Esophagus (tissue), 2 donors: ENCODE measurements at regions not wholly inside any gene's neighbourhood (a gene's known extent, or its start where the extent isn't known, plus 50 kb on each side); places are given as distances from the start of the nearest gene placed in this dataset.

Experiments
- H3K27ac ChIP-seq, 2 donors: one replicate each; pipeline ENCODE4 v1.5.1; 2013; ENCODE audit warnings: low read depth in 2 of 2, mild to moderate bottlenecking in 2 of 2, inconsistent platforms in 1 of 2, low read length in 1 of 2, moderate library complexity in 1 of 2
- H3K27me3 ChIP-seq, 2 donors: one replicate each; pipeline ENCODE4 v1.6.1; 2013; ENCODE audit warnings: low read length in 2 of 2, control low read depth in 1 of 2, mild to moderate bottlenecking in 1 of 2; ENCODE audit not compliant: insufficient read depth in 2 of 2, control insufficient read depth in 1 of 2
- H3K36me3 ChIP-seq, 2 donors: one replicate each; pipeline ENCODE4 v1.6.1; 2013; ENCODE audit warnings: low read length in 1 of 2; ENCODE audit not compliant: control insufficient read depth in 2 of 2, insufficient read depth in 2 of 2
- H3K4me1 ChIP-seq, 2 donors: one replicate each; pipeline ENCODE4 v1.6.1; 2013; ENCODE audit warnings: low read length in 1 of 2; ENCODE audit not compliant: control insufficient read depth in 2 of 2, insufficient read depth in 2 of 2
- H3K4me3 ChIP-seq, 2 donors: one replicate each; pipeline ENCODE4 v1.5.1; 2013; ENCODE audit warnings: low read length in 2 of 2, mild to moderate bottlenecking in 2 of 2, low read depth in 1 of 2, moderate library complexity in 1 of 2
- H3K9me3 ChIP-seq, 2 donors: one replicate each; pipeline ENCODE4 v1.6.1; 2013; ENCODE audit warnings: mild to moderate bottlenecking in 2 of 2, low read depth in 1 of 2, low read length in 1 of 2, moderate library complexity in 1 of 2; ENCODE audit not compliant: control insufficient read depth in 2 of 2, insufficient read depth in 1 of 2
- WGBS, 2 donors: extraction: QIAGEN DNeasy Blood & Tissue Kit; methylation state at CpG; one replicate each; pipeline ENCODE4 v1.1.7; 2013; 5-methylcytosine and 5-hydroxymethylcytosine counted together
- donor health status: healthy with polysubstance abuse.
- donor health status: Bipolar disorder and iron deficiency.

DNA sequence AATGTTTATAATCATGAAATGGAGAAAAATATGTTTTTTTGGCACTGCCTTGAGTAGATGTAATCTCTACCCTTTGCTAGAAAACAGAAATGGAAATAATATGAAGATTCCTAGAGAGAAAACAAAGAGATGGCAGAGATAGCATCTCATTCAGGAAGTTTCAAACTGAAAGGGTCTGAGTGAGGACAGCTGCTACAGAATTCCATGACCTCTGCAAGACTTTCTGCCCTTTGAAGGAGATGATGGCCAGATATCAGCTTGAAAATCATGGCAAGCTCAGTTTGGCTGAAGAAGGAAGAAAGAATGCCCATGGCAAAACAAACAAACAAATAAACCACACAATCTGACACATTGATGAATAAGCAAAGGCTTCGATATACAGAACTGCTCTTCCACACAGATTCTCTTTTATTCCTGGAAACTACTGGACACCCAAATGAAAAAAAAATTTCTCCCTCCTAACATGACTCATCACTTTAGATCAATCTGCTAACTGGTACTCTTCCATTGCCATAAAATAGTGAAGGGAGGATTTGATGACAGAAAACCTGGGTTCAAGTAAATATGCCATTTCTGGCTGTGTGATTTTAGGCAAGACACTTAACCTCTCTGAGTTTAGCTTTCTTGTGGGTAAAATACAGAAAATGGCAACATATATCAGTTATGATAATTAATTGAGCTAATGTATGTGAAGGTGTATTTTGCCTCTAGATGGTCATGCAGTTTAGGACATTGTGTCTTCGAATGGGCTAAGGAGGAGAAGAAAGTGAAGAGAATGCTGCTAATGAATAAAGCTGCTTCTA is 105.9 kb upstream of the SPACA1 start:
- 74 to 77% methylated on average over 2 of the region's 2 CpGs for WGBS, 2 donors
- Histone ChIP-seq H3K36me3 (no peaks in the 10 kb centered on the region), H3K4me3 (no peak overlapping the region), H3K9me3 (peaks cover 0 to 2% of the 10 kb centered on the region in 2 donors), H3K27me3 (no peaks in the 10 kb centered on the region), H3K4me1 (peaks cover 0 to 3% of the 10 kb centered on the region in 2 donors), H3K27ac (no peak overlapping the region)

DNA sequence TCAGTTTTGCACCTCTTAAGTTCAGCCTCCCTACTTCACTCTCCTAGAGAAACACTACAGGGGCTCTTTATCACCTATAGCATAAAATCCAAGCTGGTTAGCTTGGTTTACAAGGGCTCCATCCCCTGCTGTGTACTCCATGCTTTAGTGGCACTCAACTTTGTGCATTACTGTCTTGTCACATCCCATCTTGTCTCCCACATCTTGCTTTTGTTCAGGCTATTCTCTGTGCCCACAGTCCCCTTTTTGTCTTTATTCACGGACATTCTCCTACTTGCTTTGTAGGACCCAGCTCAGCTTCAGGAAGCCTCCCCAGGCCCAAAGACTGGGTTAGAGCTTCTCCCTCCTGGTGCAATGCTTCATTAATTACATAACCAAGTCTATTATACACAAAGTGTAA is 107.9 kb upstream of the SPACA1 start:
- 94 to 98% methylated on average over 1 of the region's 1 CpG for WGBS, 2 donors
- Histone ChIP-seq H3K27me3 (no peaks in the 10 kb centered on the region), H3K4me1 (no peaks in the 10 kb centered on the region), H3K27ac (no peak overlapping the region), H3K4me3 (no peak overlapping the region), H3K9me3 (peaks cover 0 to 2% of the 10 kb centered on the region in 2 donors), H3K36me3 (no peaks in the 10 kb centered on the region)

DNA sequence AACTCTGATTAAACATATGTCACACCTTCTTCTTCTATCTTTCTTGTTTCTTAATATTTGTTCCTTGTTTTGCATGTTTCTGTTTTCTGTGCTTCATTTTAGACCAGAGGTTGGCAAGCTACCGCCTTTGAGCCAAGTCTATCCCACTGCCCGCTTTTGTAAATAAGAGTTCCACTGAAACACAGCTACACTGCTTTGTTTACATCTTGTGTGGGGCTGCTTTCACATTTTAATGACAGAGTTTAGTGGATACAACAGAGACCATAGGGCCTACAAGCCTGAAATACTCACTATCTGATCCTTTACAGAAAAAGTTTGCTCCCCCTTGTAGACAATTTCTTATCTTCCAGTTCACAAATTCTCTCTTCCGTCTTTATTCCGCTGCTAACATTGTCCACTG is 109.4 kb upstream of the SPACA1 start:
- Histone ChIP-seq H3K4me3 (no peak overlapping the region), H3K27me3 (no peaks in the 10 kb centered on the region), H3K9me3 (peaks cover 0 to 2% of the 10 kb centered on the region in 2 donors), H3K27ac (no peak overlapping the region), H3K4me1 (no peaks in the 10 kb centered on the region), H3K36me3 (no peaks in the 10 kb centered on the region)
- WGBS, 2 donors: 94 to 97% methylated on average over 4 of the region's 4 CpGs

DNA sequence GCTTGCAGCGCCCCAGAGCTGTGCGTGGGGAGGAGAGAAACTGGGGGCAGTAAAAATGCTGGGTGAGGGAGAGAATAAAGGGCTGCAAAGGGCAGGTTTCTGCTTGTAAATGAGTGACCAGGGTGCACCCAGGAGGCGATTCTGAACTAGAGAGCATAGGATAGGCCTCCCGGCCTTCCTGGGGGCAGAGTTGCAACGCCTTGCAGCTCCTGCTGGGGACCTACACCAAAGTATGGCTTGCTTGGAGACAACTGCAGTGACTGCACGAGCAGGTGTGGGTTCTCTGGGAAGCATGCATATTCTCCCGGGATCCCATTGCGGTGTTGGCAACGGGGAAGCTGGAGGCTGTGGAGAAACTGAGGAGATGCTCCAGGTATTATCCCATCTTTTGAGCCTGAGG is 111.6 kb upstream of the SPACA1 start:
- H3K4me1 ChIP-seq: no peaks in the 10 kb centered on the region
- no peak overlapping the region for H3K4me3 ChIP-seq
- H3K36me3 ChIP-seq: no peaks in the 10 kb centered on the region
- H3K27ac ChIP-seq: no peak overlapping the region
- 80 to 89% methylated on average over 9 of the region's 9 CpGs for WGBS, 2 donors
- peaks cover 0 to 2% of the 10 kb centered on the region in 2 donors for H3K9me3 ChIP-seq
- H3K27me3 ChIP-seq: no peaks in the 10 kb centered on the region

DNA sequence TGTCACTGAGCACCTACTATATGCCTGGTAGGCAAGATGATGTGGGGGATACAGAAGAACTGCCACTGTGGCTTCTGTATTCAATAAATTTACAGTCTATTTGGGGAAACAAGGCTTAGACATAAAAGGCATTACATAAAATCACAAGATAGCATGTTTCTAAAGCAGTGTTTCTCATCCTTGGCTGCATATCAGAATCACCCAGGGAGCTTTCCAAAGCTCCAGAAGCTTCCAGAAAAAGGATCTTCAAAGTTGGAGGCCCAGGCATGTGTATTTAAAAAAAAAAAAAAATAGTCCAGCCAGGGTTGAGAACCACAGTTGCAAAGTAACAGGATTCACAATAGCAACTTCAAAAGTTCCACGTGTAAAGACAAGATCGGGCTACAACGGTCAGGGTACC is 112.4 kb upstream of the SPACA1 start:
- peaks cover 0 to 2% of the 10 kb centered on the region in 2 donors for H3K9me3 ChIP-seq
- no peaks in the 10 kb centered on the region for H3K36me3 ChIP-seq
- H3K4me1 ChIP-seq: no peaks in the 10 kb centered on the region
- H3K27ac ChIP-seq: no peak overlapping the region
- no peak overlapping the region for H3K4me3 ChIP-seq
- 83 to 86% methylated on average over 3 of the region's 3 CpGs for WGBS, 2 donors
- H3K27me3 ChIP-seq: no peaks in the 10 kb centered on the region

DNA sequence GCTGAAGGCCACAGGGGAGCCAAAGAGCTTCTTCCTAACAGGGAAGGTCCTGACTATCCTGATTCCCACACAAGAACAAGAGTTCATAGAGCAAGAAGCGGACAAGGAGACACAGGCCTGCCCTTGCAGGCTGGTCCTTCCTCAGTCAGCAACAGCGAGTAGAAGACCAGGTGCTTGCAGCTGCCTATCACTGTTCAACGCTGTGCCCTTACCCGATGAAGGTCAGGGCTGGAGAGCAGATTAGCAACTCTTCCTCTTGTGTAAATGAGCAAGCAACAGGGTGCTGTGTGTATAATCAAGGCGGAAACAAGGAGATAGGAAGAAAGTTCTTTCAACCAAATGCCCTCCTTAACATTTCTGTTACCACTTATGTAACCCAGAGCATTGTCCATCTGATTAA is 115.3 kb upstream of the SPACA1 start:
- Histone ChIP-seq H3K36me3 (no peaks in the 10 kb centered on the region), H3K4me3 (no peak overlapping the region), H3K27ac (no peak overlapping the region), H3K4me1 (no peaks in the 10 kb centered on the region), H3K27me3 (no peaks in the 10 kb centered on the region), H3K9me3 (peaks cover 0 to 2% of the 10 kb centered on the region in 2 donors)
- WGBS, 2 donors: 76 to 82% methylated on average over 5 of the region's 5 CpGs

DNA sequence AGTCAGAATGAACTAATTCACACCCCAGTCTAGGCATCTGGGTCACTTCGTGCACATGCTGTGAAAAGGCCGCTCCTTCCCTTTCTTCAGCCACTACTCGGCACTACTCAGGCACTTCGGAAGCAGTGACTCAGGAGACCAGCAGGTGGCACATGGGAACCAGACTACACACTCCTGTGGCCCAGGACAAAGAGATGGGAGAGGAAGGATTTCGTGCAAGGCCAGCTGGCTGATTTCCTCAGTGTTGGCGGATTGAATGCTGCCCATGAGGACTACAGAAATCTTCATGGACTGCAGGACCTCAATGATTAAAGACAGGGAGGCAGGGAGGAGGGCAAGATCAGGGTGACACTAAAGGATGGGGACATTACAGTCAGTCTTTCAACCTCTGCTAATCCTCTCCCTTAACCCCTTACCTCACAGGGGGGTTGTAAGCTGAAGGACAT is 117.8 kb upstream of the SPACA1 start:
- no peaks in the 10 kb centered on the region for H3K9me3 ChIP-seq
- no peaks in the 10 kb centered on the region for H3K27me3 ChIP-seq
- no peaks in the 10 kb centered on the region for H3K36me3 ChIP-seq
- no peak overlapping the region for H3K4me3 ChIP-seq
- WGBS, 2 donors: 5 to 6% methylated on average over 6 of the region's 6 CpGs
- H3K27ac ChIP-seq: no peak overlapping the region
- no peaks in the 10 kb centered on the region for H3K4me1 ChIP-seq

DNA sequence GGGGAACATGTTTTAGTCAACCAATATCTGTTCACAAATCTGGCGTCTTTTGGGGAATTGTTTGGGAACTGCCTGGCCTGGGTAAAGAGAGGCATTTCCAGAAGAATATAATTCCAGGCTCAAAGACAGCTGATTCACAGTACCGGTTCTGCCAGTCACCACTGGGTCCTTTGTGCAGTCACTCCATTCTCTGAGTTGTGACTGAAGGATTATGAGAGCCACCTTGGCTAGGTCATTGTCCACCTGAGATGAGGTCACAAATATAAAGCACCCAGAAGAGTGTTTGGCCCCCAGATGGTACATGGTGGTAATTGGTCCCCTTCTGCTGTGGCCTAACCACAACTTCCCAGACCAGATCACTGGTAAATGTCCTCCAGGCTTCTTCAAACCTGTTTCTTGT is 121.0 kb upstream of the SPACA1 start:
- H3K36me3 ChIP-seq: no peaks in the 10 kb centered on the region
- H3K4me3 ChIP-seq: no peak overlapping the region
- H3K27ac ChIP-seq: no peak overlapping the region
- H3K4me1 ChIP-seq: no peaks in the 10 kb centered on the region
- H3K9me3 ChIP-seq: no peaks in the 10 kb centered on the region
- 67 to 77% methylated on average over 2 of the region's 2 CpGs for WGBS, 2 donors
- no peaks in the 10 kb centered on the region for H3K27me3 ChIP-seq

DNA sequence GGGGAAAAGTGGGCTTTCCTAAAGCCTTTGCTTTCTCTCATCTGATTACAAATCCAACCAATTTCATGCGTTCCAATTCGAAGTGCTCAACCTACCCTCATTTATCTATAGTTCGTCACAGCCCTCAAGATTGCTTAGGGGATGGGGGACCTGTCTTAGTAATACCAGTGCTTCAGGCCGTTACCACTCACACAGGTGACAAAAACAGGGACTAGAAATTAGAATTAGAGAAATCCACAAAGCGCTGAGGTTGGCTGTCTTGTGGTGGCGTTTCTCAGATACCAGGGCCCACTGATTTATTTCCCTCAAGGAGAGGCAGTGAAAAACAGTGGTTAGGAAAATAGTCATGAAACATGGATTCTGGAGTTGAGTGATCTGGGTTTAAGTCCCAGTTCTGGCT is 121.6 kb upstream of the SPACA1 start:
- Histone ChIP-seq H3K36me3 (no peaks in the 10 kb centered on the region), H3K4me1 (no peaks in the 10 kb centered on the region), H3K9me3 (no peaks in the 10 kb centered on the region), H3K27ac (no peak overlapping the region), H3K27me3 (no peaks in the 10 kb centered on the region), H3K4me3 (no peak overlapping the region)
- 89 to 92% methylated on average over 6 of the region's 6 CpGs for WGBS, 2 donors

DNA sequence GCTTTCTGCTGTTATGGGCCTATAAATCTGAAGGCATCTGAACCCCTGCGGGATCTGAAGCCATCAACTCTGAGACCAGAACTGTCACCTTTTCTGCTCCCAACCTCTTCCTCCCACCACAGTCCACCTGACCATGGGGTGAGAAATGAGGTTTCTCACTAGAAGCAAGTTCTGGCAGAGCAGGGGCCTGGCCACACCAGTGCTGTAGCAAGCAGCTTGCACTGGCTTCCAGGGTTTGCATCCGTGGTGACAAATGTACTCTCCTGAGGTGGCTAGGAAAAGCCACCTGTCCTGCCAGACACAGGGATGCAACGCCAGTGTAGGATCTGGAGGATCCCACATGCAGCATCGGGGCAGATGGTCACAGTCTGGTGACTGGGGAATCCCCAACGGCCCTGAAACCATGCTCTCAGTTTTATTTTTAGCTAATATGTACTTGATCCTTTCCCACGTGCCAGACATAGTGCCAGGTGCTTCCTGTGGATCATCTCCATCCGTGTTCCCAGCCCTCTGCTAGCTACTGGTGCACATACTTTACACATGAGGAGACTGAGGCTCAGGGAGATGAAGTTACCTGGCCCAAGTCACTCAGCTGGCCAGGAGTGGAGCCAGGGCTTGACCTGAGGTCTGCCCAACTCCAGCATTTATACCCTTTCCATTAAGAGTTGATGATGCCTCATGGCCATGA is 122.1 kb upstream of the SPACA1 start:
- 52 to 63% methylated on average over 7 of the region's 7 CpGs for WGBS, 2 donors
- H3K27ac ChIP-seq: no peak overlapping the region

More for the DNA sequence above, 122.1 kb upstream of the SPACA1 start:
- Histone ChIP-seq H3K36me3 (no peaks in the 10 kb centered on the region), H3K4me1 (no peaks in the 10 kb centered on the region), H3K27me3 (no peaks in the 10 kb centered on the region), H3K9me3 (no peaks in the 10 kb centered on the region), H3K4me3 (no peak overlapping the region)
